ENCODE measurements at regions not wholly inside any gene's neighbourhood (a gene's known extent, or its start where the extent isn't known, plus 50 kb on each side); places are given as distances from the start of the nearest gene placed in this dataset.

DNA sequence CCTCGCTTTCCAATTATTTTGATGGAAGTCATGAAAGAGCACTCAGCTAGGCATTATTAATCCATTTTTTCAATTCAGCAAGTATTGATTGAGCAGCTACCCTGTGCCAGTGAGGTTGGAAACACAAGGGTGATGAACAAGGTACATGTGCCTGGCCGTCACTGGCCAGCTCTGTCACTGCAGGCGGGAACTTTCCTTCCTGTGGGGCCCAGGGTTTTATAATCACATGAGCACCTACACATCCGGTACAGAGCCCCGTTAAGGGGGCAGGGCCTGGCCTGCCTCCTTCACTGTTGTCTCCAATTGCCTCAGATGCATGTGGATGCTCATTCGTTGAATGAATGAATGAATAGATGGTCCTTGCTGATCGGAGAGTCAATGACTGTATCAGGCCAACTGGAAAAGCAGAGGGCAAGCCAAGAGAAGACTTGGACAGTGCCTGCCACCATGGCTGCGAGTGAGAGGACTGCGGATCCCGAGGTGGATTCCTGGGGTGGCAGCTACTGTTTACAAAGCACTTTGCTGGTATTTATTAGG lies 55.9 kb upstream of the KCNMB1 start:
- TF ChIP-seq YY1 (IDR thresholded peaks at IDR 0.05) = no peak
- TF ChIP-seq, protein P1, sequence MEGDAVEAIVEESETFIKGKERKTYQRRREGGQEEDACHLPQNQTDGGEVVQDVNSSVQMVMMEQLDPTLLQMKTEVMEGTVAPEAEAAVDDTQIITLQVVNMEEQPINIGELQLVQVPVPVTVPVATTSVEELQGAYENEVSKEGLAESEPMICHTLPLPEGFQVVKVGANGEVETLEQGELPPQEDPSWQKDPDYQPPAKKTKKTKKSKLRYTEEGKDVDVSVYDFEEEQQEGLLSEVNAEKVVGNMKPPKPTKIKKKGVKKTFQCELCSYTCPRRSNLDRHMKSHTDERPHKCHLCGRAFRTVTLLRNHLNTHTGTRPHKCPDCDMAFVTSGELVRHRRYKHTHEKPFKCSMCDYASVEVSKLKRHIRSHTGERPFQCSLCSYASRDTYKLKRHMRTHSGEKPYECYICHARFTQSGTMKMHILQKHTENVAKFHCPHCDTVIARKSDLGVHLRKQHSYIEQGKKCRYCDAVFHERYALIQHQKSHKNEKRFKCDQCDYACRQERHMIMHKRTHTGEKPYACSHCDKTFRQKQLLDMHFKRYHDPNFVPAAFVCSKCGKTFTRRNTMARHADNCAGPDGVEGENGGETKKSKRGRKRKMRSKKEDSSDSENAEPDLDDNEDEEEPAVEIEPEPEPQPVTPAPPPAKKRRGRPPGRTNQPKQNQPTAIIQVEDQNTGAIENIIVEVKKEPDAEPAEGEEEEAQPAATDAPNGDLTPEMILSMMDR (IDR thresholded peaks at IDR 0.05; ENCODE audit: low read depth, low read length, missing input control) = no peak
